NT2/D1 (cell line): ENCODE measurements at regions not wholly inside any gene's neighbourhood (a gene's known extent, or its start where the extent isn't known, plus 50 kb on each side); places are given as distances from the start of the nearest gene placed in this dataset.

Experiments
- DNase-seq: peaks from one replicate; pipeline ENCODE4 v3.0.0-alpha.2; 2011; ENCODE audit warnings: low read depth, low spot score
- H3K27me3 ChIP-seq: 2 replicates; pipeline ENCODE4 v1.6.0; 2011; ENCODE audit warnings: mild to moderate bottlenecking; ENCODE audit not compliant: insufficient read length, insufficient read depth
- H3K36me3 ChIP-seq: 2 replicates; pipeline ENCODE4 v1.6.1; 2011; ENCODE audit warnings: mild to moderate bottlenecking, low read length, mixed read lengths; ENCODE audit not compliant: insufficient read depth, insufficient read length
- H3K4me1 ChIP-seq: 2 replicates; pipeline ENCODE4 v1.5.1; 2011; ENCODE audit not compliant: insufficient read depth, insufficient read length
- H3K4me3 ChIP-seq: 2 replicates; pipeline ENCODE4 v1.5.1; 2011; ENCODE audit warnings: low read depth; ENCODE audit not compliant: insufficient read length
- H3K9ac ChIP-seq: 2 replicates; pipeline ENCODE4 v1.6.0; 2011; ENCODE audit warnings: low read depth; ENCODE audit not compliant: insufficient read length
- H3K9me3 ChIP-seq: 2 replicates; pipeline ENCODE4 v1.5.1; 2011; ENCODE audit warnings: mild to moderate bottlenecking, low read length; ENCODE audit not compliant: insufficient read depth
- SUZ12 ChIP-seq: IDR thresholded peaks from 2 replicates; pipeline ENCODE4 v1.6.1; 2011; ENCODE audit not compliant: insufficient read length, insufficient read depth; ENCODE audit errors: extremely low read depth
- YY1 ChIP-seq: IDR thresholded peaks from 2 replicates; pipeline ENCODE4 v1.6.1; 2011; ENCODE audit not compliant: insufficient read length, insufficient read depth
- ZNF274 ChIP-seq: IDR thresholded peaks from 2 replicates; pipeline ENCODE4 v1.6.1; 2011; ENCODE audit warnings: mild to moderate bottlenecking, low read depth, low read length

DNA sequence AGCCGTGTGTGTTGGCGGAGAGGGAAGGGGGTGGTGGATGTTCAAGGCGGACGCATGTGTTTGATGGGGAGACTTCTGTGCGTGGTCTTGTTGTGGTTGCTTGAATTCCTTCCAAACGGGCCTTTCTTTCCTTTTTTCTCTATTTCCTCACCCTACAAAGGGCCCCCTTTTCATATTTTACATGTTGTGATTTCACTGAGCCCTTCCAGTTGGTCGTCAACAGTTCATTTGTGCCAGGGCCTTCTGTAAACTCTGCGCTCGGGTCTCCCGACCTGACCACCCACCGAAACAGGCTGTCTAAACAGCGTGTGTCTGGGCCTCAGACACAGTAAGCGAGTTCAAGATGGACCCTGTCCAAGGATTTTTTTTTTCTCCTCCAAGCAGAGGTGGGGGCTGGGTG is 228.4 kb downstream of the IRF8 start:
- H3K27me3 ChIP-seq = peaks cover 4% of the 10 kb centered on the region
- TF ChIP-seq YY1 (no peak), SUZ12 (no peak), ZNF274 (no peak)
- no peak overlapping the region for H3K9ac ChIP-seq
- no peaks in the 10 kb centered on the region for H3K4me1 ChIP-seq
- H3K9me3 ChIP-seq = no peaks in the 10 kb centered on the region
- DNase-seq = no peak
- no peaks in the 10 kb centered on the region for H3K36me3 ChIP-seq
- H3K4me3 ChIP-seq = no peak overlapping the region

DNA sequence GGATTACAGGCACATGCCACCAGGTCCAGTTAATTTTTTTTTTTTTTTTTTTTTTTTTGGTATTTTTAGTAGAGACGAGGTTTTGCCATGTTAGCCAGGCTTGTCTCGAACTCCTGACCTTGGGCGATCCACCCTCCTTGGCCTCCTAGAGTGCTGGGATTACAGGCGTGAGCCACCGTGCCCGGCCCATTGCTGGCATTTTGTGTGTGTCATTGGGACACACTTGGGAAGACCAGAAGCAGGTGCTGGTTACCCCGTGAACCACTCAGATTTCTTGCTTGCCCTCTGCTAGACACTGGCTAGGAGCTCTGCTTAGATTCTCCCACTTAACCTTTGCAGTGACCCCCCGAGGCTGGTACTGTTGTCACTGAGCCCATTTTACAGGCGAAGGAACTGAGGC is 229.3 kb downstream of the IRF8 start:
- Histone ChIP-seq H3K4me3 (no peak overlapping the region), H3K4me1 (peaks cover under 1% of the 10 kb centered on the region), H3K9me3 (no peaks in the 10 kb centered on the region), H3K9ac (no peak overlapping the region), H3K36me3 (no peaks in the 10 kb centered on the region), H3K27me3 (no peaks in the 10 kb centered on the region)
- DNase-seq = no peak
- no peak for TF ChIP-seq YY1
- no peak for TF ChIP-seq SUZ12
- no peak for TF ChIP-seq ZNF274

DNA sequence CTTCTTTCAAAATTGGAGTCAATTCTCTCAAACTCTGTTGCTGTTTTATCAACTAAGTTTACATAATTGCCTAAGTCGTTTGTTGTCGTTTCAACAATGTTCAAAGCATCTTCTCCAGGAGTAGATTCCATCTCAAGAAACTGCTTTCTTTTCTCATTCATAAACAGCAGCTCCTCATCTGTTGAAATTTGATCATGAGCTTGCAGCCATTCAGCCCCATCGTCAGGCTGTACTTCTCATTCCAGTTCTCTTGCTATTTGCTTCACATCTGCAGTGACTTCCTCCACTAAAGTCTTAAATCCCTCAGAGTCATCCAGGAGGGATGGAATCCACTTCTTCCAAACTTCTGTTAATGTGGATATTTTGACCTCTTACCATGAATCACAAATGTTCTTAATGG is 230.6 kb downstream of the IRF8 start:
- H3K27me3 ChIP-seq = no peaks in the 10 kb centered on the region
- H3K9ac ChIP-seq = no peak overlapping the region
- H3K9me3 ChIP-seq = no peaks in the 10 kb centered on the region
- H3K36me3 ChIP-seq = no peaks in the 10 kb centered on the region
- no peak for DNase-seq
- no peak for TF ChIP-seq SUZ12
- TF ChIP-seq YY1 = no peak
- TF ChIP-seq ZNF274 = no peak
- peaks cover 3% of the 10 kb centered on the region for H3K4me1 ChIP-seq
- H3K4me3 ChIP-seq = no peak overlapping the region

DNA sequence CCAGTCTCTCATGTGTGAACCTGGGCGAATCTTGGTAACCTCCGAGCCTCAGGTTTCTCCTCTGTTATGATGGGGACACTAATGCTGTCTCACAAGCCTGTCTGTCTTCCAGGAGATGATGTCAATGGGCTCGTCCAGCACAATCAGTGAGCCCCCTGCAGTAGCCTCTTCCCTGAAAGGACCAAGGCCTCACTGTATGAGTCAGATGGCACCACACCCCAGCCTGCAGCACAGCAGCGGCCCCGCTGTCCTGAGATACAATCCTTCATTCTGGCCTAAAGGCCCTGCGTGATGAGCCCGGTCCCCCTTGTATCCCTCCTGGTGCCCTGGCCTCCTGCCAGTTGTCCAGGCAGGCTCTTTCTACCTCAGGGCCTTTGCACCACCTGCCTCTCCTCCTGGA is 234.4 kb downstream of the IRF8 start:
- Histone ChIP-seq H3K4me3 (no peak overlapping the region), H3K36me3 (no peaks in the 10 kb centered on the region), H3K9me3 (no peaks in the 10 kb centered on the region), H3K9ac (no peak overlapping the region), H3K27me3 (peaks cover 6% of the 10 kb centered on the region), H3K4me1 (peaks cover 5% of the 10 kb centered on the region)
- TF ChIP-seq SUZ12 (no peak), ZNF274 (no peak), YY1 (no peak)
- no peak for DNase-seq

DNA sequence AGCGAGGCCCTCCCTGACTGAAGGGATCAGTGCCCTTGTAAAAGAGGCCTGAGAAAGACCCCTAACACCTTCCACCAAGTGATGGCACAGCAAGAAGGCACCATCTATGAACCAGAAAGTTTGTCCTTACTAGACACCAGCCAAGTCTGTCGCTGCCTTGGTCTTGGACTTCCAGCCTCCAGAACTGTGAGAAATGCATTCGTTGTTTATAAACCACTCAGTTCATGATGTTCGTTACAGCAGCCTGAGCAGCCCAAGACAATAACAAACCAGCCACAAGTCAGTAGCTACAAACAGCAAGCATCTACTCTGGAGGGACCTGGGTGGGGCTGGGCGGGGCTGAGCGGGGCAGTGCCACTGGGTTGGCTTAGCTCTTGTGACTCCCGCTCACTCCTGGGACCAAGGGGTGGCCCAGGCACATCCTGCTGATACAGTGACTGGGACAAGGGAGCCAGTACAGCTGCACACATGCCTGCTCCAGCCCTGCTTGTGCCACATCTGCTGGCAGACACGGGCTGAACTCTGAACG is 234.9 kb downstream of the IRF8 start:
- TF ChIP-seq YY1 (no peak), SUZ12 (no peak), ZNF274 (no peak)
- H3K9ac ChIP-seq = no peak overlapping the region
- H3K27me3 ChIP-seq = peaks cover 6% of the 10 kb centered on the region
- H3K9me3 ChIP-seq = no peaks in the 10 kb centered on the region
- H3K4me1 ChIP-seq = peaks cover 5% of the 10 kb centered on the region
- H3K4me3 ChIP-seq = no peak overlapping the region
- no peaks in the 10 kb centered on the region for H3K36me3 ChIP-seq
- DNase-seq = no peak

DNA sequence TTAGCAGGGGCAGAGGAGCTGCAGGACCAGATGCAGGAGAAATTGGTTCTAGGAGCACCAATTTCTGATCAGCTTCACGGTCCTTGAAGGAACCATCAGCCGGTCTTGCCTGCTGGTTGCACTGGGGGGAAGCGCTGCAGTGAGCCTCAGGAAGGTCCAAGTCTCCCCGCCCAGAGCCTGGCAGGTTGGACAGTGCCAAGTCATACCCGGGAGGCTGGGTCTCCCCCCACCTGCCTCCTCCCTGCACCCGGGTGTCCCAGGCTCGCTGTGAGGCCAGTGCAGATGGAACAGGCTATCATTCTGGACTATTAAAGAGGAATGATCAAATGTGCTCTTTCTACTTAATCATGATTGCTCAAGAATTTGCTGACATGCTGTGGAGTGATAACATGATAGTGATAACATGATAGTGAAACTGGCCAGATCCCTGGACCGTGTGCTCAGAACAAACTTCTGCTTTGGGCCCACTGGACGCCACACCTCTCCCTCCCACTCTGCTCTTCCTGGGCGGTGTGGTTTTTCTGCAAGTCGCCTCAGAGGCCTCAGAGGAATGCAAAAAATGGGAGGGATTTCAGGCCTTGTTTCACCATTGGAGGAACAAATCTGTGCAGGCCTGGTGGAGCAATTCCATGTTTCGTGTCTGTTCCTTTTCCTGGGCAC is 236.0 kb downstream of the IRF8 start:
- H3K9me3 ChIP-seq = no peaks in the 10 kb centered on the region

DNA sequence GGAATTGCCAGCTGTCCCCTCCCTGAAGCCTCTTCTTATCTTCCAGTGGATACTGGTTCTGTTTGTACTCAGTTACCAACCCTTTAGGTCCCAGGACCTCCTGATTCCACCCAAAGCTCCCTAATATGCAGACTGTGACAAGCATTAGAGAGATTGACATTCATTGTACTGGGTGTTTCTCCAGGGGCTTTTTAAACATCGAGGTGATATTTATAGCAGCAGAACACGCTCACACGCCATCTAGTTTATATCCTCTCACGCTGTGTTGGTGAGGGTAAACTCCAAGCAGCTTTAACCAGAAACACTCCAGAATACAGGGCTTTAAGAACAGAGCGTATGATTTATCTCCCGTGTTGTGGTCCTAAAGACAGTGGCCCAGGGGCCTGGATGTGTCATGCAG is 238.4 kb downstream of the IRF8 start:
- H3K9me3 ChIP-seq = no peaks in the 10 kb centered on the region
- H3K4me3 ChIP-seq = no peak overlapping the region
- DNase-seq = no peak
- H3K36me3 ChIP-seq = no peaks in the 10 kb centered on the region
- TF ChIP-seq ZNF274 = no peak
- no peak for TF ChIP-seq SUZ12
- no peak for TF ChIP-seq YY1
- peaks cover 11% of the 10 kb centered on the region for H3K27me3 ChIP-seq
- no peak overlapping the region for H3K9ac ChIP-seq
- H3K4me1 ChIP-seq = peaks cover 5% of the 10 kb centered on the region

More for the DNA sequence above, 236.0 kb downstream of the IRF8 start:
- TF ChIP-seq YY1 = no peak
- H3K4me1 ChIP-seq = peaks cover 5% of the 10 kb centered on the region
- no peak overlapping the region for H3K9ac ChIP-seq
- H3K36me3 ChIP-seq = no peaks in the 10 kb centered on the region
- H3K4me3 ChIP-seq = no peak overlapping the region
- H3K27me3 ChIP-seq = peaks cover 6% of the 10 kb centered on the region
- no peak for DNase-seq
